ENCODE measurements at regions not wholly inside any gene's neighbourhood (a gene's known extent, or its start where the extent isn't known, plus 50 kb on each side); places are given as distances from the start of the nearest gene placed in this dataset.
A peak's percentile ranks its signal among the peaks of the same experiment; 100 is the strongest.
"Not testable (repeated sequence)": the region's sequence is repeated elsewhere in the genome, so short reads cannot be mapped to it uniquely, and the experiment has no call there.

- not testable (repeated sequence) for DNase-seq (ENCODE audit: low read depth); H3K4me3 ChIP-seq (ENCODE audit: low read depth, low read length)
Measured at GRCh38 chr17:64800987-64801386, 118.3 kb downstream of the LRRC37A3 start.

- DNase-seq (ENCODE audit: low read depth); H3K4me3 ChIP-seq (ENCODE audit: low read depth, low read length): not testable (repeated sequence)
Measured at GRCh38 chr17:64800361-64800895, 118.8 kb downstream of the LRRC37A3 start.

- not testable (repeated sequence) for DNase-seq (ENCODE audit: low read depth); H3K4me3 ChIP-seq (ENCODE audit: low read depth, low read length)
Measured at GRCh38 chr17:64799543-64800188, 119.6 kb downstream of the LRRC37A3 start.

DNA sequence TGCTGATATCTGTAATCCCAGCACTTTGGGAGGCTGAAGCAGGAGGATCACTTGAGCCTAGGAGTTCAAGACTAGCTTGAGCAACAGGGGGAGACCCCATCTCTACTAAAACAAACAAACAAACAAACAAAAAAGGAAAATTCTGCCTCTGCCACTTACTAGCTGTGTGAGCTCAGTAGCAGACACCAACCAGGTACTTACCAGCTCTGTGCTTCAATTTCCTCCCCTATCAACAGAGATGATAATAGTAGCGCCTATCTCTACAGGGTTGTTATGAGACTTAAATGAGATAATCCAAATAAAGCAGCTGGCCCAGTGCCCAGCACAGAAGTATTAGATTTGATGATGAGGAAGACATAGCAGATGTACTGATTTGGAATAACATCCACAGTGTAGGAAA lies 120.3 kb downstream of the LRRC37A3 start:
- not testable (repeated sequence) for DNase-seq (ENCODE audit: low read depth); H3K4me3 ChIP-seq (ENCODE audit: low read depth, low read length)

DNA sequence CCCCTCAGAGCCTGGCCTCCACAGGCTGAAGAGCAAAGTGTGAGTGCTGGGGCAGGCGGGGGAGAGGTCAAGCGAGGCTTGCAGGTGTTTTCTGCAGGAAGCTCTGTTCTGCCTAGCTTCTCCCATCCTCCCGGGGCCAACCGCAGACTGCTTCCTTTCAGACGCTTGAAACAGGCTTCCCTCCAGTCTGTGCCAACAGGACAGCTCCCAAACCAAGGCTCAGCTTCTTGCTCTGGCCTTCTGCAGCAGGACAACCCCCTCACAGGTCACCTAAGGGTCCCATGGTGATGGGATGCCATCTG lies 120.8 kb downstream of the LRRC37A3 start:
- DNase-seq (ENCODE audit: low read depth); H3K4me3 ChIP-seq (ENCODE audit: low read depth, low read length): not testable (repeated sequence)

GRCh38 chr17:64797746-64798488 lies 121.4 kb downstream of the LRRC37A3 start:
- TF ChIP-seq, protein P1, sequence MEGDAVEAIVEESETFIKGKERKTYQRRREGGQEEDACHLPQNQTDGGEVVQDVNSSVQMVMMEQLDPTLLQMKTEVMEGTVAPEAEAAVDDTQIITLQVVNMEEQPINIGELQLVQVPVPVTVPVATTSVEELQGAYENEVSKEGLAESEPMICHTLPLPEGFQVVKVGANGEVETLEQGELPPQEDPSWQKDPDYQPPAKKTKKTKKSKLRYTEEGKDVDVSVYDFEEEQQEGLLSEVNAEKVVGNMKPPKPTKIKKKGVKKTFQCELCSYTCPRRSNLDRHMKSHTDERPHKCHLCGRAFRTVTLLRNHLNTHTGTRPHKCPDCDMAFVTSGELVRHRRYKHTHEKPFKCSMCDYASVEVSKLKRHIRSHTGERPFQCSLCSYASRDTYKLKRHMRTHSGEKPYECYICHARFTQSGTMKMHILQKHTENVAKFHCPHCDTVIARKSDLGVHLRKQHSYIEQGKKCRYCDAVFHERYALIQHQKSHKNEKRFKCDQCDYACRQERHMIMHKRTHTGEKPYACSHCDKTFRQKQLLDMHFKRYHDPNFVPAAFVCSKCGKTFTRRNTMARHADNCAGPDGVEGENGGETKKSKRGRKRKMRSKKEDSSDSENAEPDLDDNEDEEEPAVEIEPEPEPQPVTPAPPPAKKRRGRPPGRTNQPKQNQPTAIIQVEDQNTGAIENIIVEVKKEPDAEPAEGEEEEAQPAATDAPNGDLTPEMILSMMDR (conservative IDR thresholded peaks at IDR 0.05; ENCODE audit: low read depth, low read length), result peak; percentile 16
- DNase-seq (ENCODE audit: low read depth); H3K4me3 ChIP-seq (ENCODE audit: low read depth, low read length): not testable (repeated sequence)

DNA sequence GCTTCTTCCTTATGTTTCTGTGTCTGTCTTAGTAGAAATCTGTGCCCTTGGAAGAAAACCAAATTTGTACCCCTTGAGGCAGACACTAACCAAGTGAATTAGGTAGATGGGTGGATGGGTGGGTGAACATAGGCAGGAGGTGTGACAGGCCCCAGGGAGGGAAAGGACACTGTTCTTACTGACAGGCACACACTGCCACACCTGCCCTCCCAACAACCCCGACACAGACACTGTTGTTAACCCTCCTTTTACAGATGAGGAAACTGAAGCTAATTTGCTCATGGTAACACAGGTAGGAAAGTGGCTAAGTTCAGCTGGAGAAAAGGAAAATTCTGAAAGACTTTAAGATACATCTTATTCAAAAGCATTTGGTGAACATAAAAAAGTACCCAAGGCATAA lies 123.9 kb downstream of the LRRC37A3 start:
- DNase-seq (ENCODE audit: low read depth); H3K4me3 ChIP-seq (ENCODE audit: low read depth, low read length): not testable (repeated sequence)

- DNase-seq (ENCODE audit: low read depth); H3K4me3 ChIP-seq (ENCODE audit: low read depth, low read length): not testable (repeated sequence)
Measured at GRCh38 chr17:64794548-64795274, 124.6 kb downstream of the LRRC37A3 start.

DNA sequence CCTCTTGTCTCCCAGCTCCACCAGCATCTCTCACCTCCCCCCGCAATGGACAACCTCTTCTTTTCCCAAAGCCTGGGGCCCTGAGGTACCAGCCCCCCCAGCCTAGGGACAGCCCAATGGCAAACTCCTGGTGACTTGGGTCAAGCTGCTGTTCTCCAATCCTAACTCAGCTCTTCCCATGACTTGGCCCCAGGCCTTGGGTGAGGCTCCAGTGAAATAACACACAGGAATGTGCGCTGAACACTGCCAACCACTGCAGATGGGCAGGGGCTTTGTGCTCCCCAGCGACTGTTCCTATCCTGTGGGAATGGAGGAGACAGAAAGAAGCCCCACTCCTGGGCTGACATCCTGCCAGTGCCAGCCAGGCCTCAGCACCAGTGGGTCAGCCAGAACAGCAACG lies 125.2 kb downstream of the LRRC37A3 start:
- DNase-seq (ENCODE audit: low read depth); H3K4me3 ChIP-seq (ENCODE audit: low read depth, low read length): not testable (repeated sequence)

- peak; percentile 72 for DNase-seq (ENCODE audit: low read depth)
- H3K4me3 ChIP-seq (ENCODE audit: low read depth, low read length), result not testable (repeated sequence)
Measured at GRCh38 chr17:64792793-64793575, 126.3 kb downstream of the LRRC37A3 start.

DNA sequence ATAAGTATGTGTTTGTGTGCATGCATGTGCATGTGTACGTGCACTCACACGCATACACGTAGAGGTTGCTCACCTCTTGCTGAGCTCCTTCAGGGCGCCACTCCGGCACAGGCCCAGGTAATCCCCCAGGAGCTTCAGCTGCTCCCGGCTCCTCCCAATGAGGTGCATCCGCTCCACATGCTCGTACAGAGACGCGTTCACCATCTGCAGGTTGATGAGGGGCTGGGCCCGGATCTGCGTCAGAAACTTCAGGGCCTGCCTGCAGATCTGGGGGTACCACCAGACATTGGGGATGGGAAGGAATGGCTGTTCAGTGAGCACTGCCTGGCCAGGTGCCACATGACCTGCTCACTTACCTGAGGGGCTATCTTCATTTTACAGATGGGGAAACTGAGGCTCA lies 127.0 kb downstream of the LRRC37A3 start:
- DNase-seq (ENCODE audit: low read depth); H3K4me3 ChIP-seq (ENCODE audit: low read depth, low read length): not testable (repeated sequence)

GRCh38 chr17:64791691-64792090 lies 127.6 kb downstream of the LRRC37A3 start:
- H3K4me3 ChIP-seq (ENCODE audit: low read depth, low read length); DNase-seq (ENCODE audit: low read depth): not testable (repeated sequence)

DNA sequence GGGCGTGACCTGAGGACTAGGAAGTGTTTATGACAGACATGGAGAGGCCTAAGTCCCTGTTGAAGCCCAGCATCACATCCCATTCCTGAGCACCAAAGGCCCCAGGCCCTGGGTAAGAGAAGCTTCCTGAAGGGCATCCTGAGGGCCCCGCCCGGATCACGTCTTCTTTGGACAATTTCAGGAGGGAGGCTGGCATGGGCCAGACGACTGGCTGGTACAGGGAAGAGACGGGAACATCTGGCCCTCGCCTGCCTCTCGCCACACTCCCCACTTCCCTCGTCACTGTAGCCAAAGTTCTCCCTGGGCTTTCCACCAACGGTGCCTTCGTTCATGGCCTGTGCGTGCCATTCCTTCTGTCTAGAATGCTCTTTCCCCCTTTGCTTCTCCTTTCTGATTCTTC lies 128.1 kb downstream of the LRRC37A3 start:
- DNase-seq (ENCODE audit: low read depth); H3K4me3 ChIP-seq (ENCODE audit: low read depth, low read length): not testable (repeated sequence)

GRCh38 chr17:64790690-64791089 lies 128.6 kb upstream of the SMURF2 start:
- DNase-seq (ENCODE audit: low read depth), result not testable (repeated sequence)

DNA sequence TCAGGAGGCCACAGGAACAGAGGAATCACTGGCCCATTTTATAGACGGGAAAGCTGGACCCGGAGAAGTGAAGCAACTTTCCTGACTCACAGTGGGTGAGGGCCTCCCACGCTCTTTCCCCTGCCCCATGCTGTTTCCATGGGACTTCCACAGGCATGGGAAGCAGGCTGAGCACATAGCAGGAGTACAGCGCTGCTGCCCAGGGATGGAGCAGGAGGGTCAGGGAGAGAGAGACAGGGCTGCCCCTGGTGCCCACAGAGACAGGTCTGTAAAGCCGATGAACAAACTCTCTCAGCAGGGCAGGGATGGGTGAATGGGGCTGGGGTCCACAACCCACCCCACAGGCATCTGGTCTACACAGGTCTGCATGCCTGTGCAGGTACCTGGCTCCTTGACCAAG lies 128.1 kb upstream of the SMURF2 start:
- not testable (repeated sequence) for DNase-seq (ENCODE audit: low read depth); H3K4me3 ChIP-seq (ENCODE audit: low read depth, low read length)

More at GRCh38 chr17:64790690-64791089, 128.6 kb upstream of the SMURF2 start:
- H3K4me3 ChIP-seq (ENCODE audit: low read depth, low read length), result not testable (repeated sequence)

GRCh38 chr17:64789061-64789445 lies 126.9 kb upstream of the SMURF2 start:
- not testable (repeated sequence) for DNase-seq (ENCODE audit: low read depth); H3K4me3 ChIP-seq (ENCODE audit: low read depth, low read length)
